ENCODE measurements at regions not wholly inside any gene's neighbourhood (a gene's known extent, or its start where the extent isn't known, plus 50 kb on each side); places are given as distances from the start of the nearest gene placed in this dataset.

DNA sequence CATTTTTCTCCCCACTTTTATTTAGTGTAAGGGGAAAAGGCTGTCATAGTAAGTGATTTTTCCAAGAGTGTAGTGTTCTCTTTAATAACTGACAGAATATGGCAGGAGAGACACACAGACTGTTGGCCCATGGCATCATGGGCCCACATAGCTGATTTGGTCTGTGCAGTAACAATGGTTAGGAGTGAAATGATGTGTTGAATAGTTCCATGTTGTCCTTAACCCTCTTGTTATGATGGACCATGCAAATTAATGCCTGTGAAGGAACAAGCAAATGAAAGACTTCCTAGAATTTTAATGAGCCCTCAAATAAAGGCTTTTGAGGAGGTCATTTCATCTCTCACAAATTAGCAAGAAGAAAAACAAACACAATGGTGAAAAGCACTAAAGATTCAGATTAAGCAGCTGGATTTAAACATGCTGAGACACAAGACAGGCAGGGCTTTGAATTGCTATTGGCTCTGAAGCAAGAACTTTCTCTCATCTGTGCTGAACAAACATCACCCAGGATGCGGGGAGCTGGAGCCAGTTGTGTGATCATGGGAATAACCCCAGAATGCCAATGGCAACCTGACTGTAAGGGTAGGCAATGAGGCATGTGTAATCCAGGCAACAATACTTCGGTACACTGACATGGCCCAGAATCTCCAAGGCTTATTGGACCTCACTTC lies 136.7 kb upstream of the VEPH1 start:
- Histone ChIP-seq H3K79me2 (ENCODE audit: insufficient read depth, low read depth) (no peaks in the 10 kb centered on the region), H3K9ac (no peak overlapping the region), H3K4me2 (no peak overlapping the region), H3K27me3 (ENCODE audit: insufficient read depth, low read depth) (no peaks in the 10 kb centered on the region), H4K20me1 (ENCODE audit: insufficient read depth) (no peaks in the 10 kb centered on the region), H3K27ac (no peak overlapping the region), H2AFZ (ENCODE audit: low read depth) (no peak overlapping the region), H3K36me3 (ENCODE audit: insufficient read depth) (no peaks in the 10 kb centered on the region), H3K4me3 (IDR thresholded peaks at IDR 0.05; ENCODE audit: insufficient read depth, low read depth, low read length) (no peak overlapping the region), H3K4me1 (ENCODE audit: low read depth, poor library complexity, severe bottlenecking) (no peaks in the 10 kb centered on the region)
- TF ChIP-seq, protein P1, sequence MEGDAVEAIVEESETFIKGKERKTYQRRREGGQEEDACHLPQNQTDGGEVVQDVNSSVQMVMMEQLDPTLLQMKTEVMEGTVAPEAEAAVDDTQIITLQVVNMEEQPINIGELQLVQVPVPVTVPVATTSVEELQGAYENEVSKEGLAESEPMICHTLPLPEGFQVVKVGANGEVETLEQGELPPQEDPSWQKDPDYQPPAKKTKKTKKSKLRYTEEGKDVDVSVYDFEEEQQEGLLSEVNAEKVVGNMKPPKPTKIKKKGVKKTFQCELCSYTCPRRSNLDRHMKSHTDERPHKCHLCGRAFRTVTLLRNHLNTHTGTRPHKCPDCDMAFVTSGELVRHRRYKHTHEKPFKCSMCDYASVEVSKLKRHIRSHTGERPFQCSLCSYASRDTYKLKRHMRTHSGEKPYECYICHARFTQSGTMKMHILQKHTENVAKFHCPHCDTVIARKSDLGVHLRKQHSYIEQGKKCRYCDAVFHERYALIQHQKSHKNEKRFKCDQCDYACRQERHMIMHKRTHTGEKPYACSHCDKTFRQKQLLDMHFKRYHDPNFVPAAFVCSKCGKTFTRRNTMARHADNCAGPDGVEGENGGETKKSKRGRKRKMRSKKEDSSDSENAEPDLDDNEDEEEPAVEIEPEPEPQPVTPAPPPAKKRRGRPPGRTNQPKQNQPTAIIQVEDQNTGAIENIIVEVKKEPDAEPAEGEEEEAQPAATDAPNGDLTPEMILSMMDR (conservative IDR thresholded peaks at IDR 0.05; ENCODE audit: low read depth, low read length) = no peak

DNA sequence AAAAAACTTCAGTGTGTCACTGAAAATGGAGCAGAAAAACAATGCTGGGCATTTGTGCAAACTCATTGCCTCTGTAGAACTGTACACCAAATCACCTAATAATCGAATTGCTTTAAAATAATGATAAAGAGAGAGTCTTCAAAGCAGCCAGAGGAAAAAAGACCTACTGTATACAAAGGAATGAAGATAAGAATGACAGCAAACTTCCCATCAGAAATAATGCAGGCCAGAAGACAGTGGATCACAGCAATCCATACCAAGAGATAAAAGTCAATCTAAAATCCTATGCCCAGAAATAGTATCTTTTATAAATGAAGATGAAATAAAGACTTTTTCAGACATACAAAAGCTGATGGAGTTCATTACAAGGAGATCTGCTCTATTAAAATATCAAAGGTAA lies 134.7 kb upstream of the VEPH1 start:
- Histone ChIP-seq H3K4me2 (no peak overlapping the region), H3K79me2 (ENCODE audit: insufficient read depth, low read depth) (no peaks in the 10 kb centered on the region), H3K4me3 (IDR thresholded peaks at IDR 0.05; ENCODE audit: insufficient read depth, low read depth, low read length) (no peak overlapping the region), H3K36me3 (ENCODE audit: insufficient read depth) (no peaks in the 10 kb centered on the region), H3K4me1 (ENCODE audit: low read depth, poor library complexity, severe bottlenecking) (no peaks in the 10 kb centered on the region), H2AFZ (ENCODE audit: low read depth) (no peak overlapping the region), H3K9ac (no peak overlapping the region), H4K20me1 (ENCODE audit: insufficient read depth) (no peaks in the 10 kb centered on the region), H3K27me3 (ENCODE audit: insufficient read depth, low read depth) (no peaks in the 10 kb centered on the region), H3K27ac (no peak overlapping the region)
- TF ChIP-seq, protein P1 (conservative IDR thresholded peaks at IDR 0.05; ENCODE audit: low read depth, low read length) = no peak

DNA sequence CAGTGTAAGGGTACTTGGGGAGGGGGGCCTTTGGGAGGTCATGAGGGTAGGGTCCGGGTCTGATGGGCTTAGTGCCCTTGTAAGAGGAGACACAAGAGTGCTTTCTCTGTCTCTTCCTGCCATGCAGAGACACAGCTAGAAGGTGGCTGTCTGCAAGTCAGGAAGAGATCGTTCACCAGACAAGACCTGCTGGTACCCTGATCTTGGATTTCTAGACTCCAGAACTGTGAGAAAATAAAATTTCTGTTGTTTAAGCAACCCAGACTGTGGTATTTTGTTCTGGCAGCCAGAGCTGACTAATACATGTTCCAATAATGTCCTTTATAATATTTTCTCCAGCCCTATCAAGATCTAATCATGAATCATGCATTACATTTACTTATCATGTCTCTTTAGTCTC lies 130.0 kb upstream of the VEPH1 start:
- Histone ChIP-seq H3K27ac (no peak overlapping the region), H3K79me2 (ENCODE audit: insufficient read depth, low read depth) (no peaks in the 10 kb centered on the region), H3K36me3 (ENCODE audit: insufficient read depth) (no peaks in the 10 kb centered on the region), H3K4me1 (ENCODE audit: low read depth, poor library complexity, severe bottlenecking) (no peaks in the 10 kb centered on the region), H3K27me3 (ENCODE audit: insufficient read depth, low read depth) (no peaks in the 10 kb centered on the region), H4K20me1 (ENCODE audit: insufficient read depth) (no peaks in the 10 kb centered on the region), H2AFZ (ENCODE audit: low read depth) (no peak overlapping the region), H3K9ac (no peak overlapping the region), H3K4me3 (IDR thresholded peaks at IDR 0.05; ENCODE audit: insufficient read depth, low read depth, low read length) (no peak overlapping the region), H3K4me2 (no peak overlapping the region)
- TF ChIP-seq, protein P1 (conservative IDR thresholded peaks at IDR 0.05; ENCODE audit: low read depth, low read length) = no peak

DNA sequence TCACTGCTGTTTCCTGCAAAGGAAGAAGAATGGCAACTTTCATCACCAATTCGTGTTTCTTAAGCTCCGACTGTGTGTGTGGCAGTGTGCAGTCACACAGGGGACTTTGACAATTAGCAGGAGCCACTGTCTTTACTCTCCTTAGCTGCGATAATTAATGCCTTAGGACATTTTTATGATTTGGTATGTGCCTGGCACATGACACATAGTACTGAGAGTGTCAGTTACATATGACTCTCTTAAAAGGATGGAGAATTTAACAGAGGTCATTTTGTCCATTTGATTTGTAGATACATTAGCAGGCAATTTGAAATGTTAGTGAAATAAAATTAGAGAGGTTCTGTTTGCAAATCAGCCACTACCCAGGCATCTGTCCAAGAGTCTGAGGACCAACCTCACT lies 128.9 kb upstream of the VEPH1 start:
- Histone ChIP-seq H2AFZ (ENCODE audit: low read depth) (no peak overlapping the region), H3K79me2 (ENCODE audit: insufficient read depth, low read depth) (no peaks in the 10 kb centered on the region), H3K9ac (no peak overlapping the region), H3K4me1 (ENCODE audit: low read depth, poor library complexity, severe bottlenecking) (no peaks in the 10 kb centered on the region), H3K36me3 (ENCODE audit: insufficient read depth) (no peaks in the 10 kb centered on the region), H3K27ac (no peak overlapping the region), H3K27me3 (ENCODE audit: insufficient read depth, low read depth) (no peaks in the 10 kb centered on the region), H4K20me1 (ENCODE audit: insufficient read depth) (no peaks in the 10 kb centered on the region), H3K4me2 (no peak overlapping the region), H3K4me3 (IDR thresholded peaks at IDR 0.05; ENCODE audit: insufficient read depth, low read depth, low read length) (no peak overlapping the region)
- TF ChIP-seq, protein P1 (conservative IDR thresholded peaks at IDR 0.05; ENCODE audit: low read depth, low read length) = no peak

All from KMS-11 (cell line).